DND-41 (cell line): ENCODE measurements at regions not wholly inside any gene's neighbourhood (a gene's known extent, or its start where the extent isn't known, plus 50 kb on each side); places are given as distances from the start of the nearest gene placed in this dataset.

Source experiments
- EZH2 ChIP-seq: IDR thresholded peaks from 3 replicates; pipeline ENCODE4 v1.6.1; 2012; ENCODE audit warnings: borderline replicate concordance, low read depth, mild to moderate bottlenecking, moderate library complexity, low read length, inconsistent platforms; ENCODE audit not compliant: severe bottlenecking
- TF ChIP-seq, protein P1 (sequence below): IDR thresholded peaks from 2 replicates; pipeline ENCODE4 v1.5.1; 2012; ENCODE audit warnings: borderline replicate concordance, low read length, moderate library complexity, mild to moderate bottlenecking; ENCODE audit not compliant: poor library complexity, severe bottlenecking; ENCODE audit errors: extremely low read depth

- TF ChIP-seq, protein P1, sequence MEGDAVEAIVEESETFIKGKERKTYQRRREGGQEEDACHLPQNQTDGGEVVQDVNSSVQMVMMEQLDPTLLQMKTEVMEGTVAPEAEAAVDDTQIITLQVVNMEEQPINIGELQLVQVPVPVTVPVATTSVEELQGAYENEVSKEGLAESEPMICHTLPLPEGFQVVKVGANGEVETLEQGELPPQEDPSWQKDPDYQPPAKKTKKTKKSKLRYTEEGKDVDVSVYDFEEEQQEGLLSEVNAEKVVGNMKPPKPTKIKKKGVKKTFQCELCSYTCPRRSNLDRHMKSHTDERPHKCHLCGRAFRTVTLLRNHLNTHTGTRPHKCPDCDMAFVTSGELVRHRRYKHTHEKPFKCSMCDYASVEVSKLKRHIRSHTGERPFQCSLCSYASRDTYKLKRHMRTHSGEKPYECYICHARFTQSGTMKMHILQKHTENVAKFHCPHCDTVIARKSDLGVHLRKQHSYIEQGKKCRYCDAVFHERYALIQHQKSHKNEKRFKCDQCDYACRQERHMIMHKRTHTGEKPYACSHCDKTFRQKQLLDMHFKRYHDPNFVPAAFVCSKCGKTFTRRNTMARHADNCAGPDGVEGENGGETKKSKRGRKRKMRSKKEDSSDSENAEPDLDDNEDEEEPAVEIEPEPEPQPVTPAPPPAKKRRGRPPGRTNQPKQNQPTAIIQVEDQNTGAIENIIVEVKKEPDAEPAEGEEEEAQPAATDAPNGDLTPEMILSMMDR, result no peak
- TF ChIP-seq EZH2, result no peak
Measured at GRCh38 chr18:55138401-55138800, 179.1 kb upstream of the CCDC68 start.
